Cardiac muscle cell (in vitro differentiated cells and primary cell): ENCODE measurements at regions not wholly inside any gene's neighbourhood (a gene's known extent, or its start where the extent isn't known, plus 50 kb on each side); places are given as distances from the start of the nearest gene placed in this dataset.

Experiments used
- DNase-seq, 2 donors: peaks; one replicate each; pipeline versions ENCODE4 v3.0.0 to v3.0.0-alpha.2; 2010 to 2017; ENCODE audit warnings: low read depth in 1 of 2, low spot score in 1 of 2
- H3K27ac ChIP-seq: fragments of 200-600 bp; sonication (generic); 2 replicates; pipeline ENCODE4 v1.5.1; 2016
- H3K27me3 ChIP-seq: fragments of 200-600 bp; sonication (generic); 2 replicates; pipeline ENCODE4 v1.6.0; 2016; ENCODE audit warnings: control low read depth
- H3K36me3 ChIP-seq: fragments of 200-600 bp; sonication (generic); 2 replicates; pipeline ENCODE4 v1.5.1; 2016; ENCODE audit warnings: control low read depth
- H3K4me1 ChIP-seq: fragments of 200-600 bp; sonication (generic); 2 replicates; pipeline ENCODE4 v1.8.1; 2017; ENCODE audit warnings: low read depth, mild to moderate bottlenecking, mixed run types
- H3K4me3 ChIP-seq: fragments of 200-600 bp; sonication (generic); 2 replicates; pipeline ENCODE4 v1.5.1; 2016; ENCODE audit warnings: mild to moderate bottlenecking
- H3K9me3 ChIP-seq: fragments of 200-600 bp; sonication (generic); 2 replicates; pipeline ENCODE4 v1.5.1; 2017; ENCODE audit warnings: low read depth, mild to moderate bottlenecking, control low read depth
- TF ChIP-seq, protein P1 (sequence below): IDR thresholded peaks from 2 replicates; pipeline ENCODE4 v1.5.1; 2012; ENCODE audit warnings: low read depth, mild to moderate bottlenecking, low read length

DNA sequence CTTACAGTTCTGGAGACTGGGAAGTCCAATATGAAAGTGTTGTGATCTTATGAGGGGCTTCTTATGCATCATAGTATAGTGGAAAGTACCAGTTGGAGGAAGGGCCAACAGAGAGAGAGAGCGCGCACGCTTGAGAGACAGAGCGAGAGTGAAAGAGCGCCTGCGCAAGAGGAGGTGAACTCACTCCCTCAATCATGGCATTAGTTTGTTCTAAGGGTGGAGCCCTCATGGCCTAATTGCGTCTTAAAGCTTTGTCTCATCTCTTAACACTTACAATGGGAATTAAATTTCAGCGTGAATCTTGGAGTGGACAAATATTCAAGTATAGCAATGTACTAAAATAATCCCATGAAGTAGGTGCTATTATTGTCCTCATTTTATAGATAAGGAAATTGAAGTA lies 303.2 kb downstream of the OSTF1 start:
- Histone ChIP-seq H3K4me3 (no peak overlapping the region), H3K4me1 (no peaks in the 10 kb centered on the region), H3K9me3 (no peaks in the 10 kb centered on the region), H3K27me3 (no peaks in the 10 kb centered on the region), H3K36me3 (no peaks in the 10 kb centered on the region), H3K27ac (no peak overlapping the region)
- TF ChIP-seq, protein P1, sequence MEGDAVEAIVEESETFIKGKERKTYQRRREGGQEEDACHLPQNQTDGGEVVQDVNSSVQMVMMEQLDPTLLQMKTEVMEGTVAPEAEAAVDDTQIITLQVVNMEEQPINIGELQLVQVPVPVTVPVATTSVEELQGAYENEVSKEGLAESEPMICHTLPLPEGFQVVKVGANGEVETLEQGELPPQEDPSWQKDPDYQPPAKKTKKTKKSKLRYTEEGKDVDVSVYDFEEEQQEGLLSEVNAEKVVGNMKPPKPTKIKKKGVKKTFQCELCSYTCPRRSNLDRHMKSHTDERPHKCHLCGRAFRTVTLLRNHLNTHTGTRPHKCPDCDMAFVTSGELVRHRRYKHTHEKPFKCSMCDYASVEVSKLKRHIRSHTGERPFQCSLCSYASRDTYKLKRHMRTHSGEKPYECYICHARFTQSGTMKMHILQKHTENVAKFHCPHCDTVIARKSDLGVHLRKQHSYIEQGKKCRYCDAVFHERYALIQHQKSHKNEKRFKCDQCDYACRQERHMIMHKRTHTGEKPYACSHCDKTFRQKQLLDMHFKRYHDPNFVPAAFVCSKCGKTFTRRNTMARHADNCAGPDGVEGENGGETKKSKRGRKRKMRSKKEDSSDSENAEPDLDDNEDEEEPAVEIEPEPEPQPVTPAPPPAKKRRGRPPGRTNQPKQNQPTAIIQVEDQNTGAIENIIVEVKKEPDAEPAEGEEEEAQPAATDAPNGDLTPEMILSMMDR, result no peak
- DNase-seq, result no peak

DNA sequence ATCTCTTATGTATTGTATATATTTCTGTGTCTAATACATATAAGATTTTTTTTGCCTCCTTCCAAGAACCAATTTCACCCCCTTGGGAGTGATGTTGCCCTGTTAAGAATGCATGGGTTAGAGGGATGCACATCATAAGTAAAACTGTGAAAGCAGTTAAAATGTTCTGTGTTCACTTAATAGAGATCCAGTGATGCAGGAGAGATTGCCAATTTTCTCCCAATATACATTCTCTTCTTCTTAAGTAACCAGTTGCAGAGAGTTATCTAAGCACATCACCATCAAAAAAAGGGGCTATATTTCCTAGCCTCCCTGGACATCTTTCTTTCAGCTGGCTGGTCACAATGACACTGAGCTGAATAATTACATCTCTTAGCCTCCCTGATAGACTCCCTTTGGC lies 307.0 kb downstream of the OSTF1 start:
- TF ChIP-seq, protein P1, result no peak

DNA sequence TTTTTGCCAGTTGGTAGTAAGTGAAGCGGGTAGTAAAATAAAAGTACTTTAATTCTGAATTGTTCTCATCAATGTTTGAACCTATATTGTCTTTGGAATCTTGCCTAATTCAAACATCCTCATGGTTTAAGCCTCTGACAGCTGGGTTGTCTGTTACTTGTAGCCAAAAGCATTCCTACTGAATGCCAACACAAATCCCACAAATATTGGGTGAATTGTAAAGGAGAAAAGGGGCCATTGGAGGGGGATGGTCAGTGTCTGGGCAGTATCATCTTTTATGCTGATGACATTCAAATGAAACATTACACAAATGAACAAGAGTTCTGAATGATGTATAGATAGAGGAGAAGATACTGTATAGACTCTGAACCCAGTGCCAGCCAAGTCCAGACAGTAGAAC lies 309.5 kb downstream of the OSTF1 start:
- Histone ChIP-seq H3K9me3 (no peaks in the 10 kb centered on the region), H3K27ac (no peak overlapping the region), H3K4me1 (no peaks in the 10 kb centered on the region), H3K4me3 (no peak overlapping the region), H3K36me3 (no peaks in the 10 kb centered on the region), H3K27me3 (no peaks in the 10 kb centered on the region)
- TF ChIP-seq, protein P1, result no peak
- no peak for DNase-seq

More for the DNA sequence above, 307.0 kb downstream of the OSTF1 start:
- no peaks in the 10 kb centered on the region for H3K4me1 ChIP-seq
- no peaks in the 10 kb centered on the region for H3K9me3 ChIP-seq
- H3K27ac ChIP-seq, result no peak overlapping the region
- H3K4me3 ChIP-seq, result no peak overlapping the region
- H3K27me3 ChIP-seq, result no peaks in the 10 kb centered on the region
- DNase-seq, result no peak
- H3K36me3 ChIP-seq, result no peaks in the 10 kb centered on the region

DNA sequence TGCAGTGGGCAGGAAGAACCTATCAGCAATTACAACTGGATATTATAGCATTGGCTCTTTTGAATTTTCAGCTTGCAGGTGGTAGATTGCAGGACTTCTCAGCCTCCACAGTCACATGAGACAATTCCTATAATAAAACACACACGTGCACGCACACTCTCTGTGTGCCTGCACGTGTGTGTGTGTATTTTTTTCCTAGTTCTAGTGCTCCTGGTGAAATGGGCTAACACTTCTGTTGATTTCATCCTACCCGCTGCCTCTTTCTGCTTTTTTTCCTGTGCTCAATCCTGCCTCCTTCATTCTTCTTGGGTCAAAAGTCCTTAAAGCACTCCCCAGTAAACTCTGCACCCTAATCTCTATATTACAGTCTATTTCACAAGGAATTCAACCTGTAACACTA lies 320.1 kb downstream of the OSTF1 start:
- H3K4me1 ChIP-seq, result no peaks in the 10 kb centered on the region
- no peak for DNase-seq
- no peak overlapping the region for H3K27ac ChIP-seq
- no peaks in the 10 kb centered on the region for H3K27me3 ChIP-seq
- no peaks in the 10 kb centered on the region for H3K36me3 ChIP-seq
- H3K4me3 ChIP-seq, result no peak overlapping the region
- H3K9me3 ChIP-seq, result no peaks in the 10 kb centered on the region
- TF ChIP-seq, protein P1, result no peak

DNA sequence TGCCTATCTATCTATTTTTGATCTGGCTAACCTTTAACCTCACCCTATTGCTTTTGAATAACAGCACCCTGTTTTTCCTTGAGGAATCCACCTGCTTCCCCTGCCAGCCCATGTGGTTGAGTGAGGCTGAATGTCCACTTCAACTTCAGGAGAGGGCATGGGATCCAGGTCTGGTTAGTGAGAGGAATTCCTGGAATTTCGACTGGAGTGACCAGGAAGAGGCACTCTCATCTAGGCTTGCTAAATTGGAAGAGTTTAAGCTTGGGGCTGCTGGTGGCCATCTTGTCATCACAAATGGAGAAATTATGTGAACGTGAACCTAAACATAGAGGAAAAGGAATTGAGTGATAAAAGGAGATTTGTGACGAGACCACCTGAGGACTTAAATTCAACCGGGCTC lies 322.1 kb downstream of the OSTF1 start:
- Histone ChIP-seq H3K27me3 (no peaks in the 10 kb centered on the region), H3K36me3 (no peaks in the 10 kb centered on the region), H3K27ac (no peak overlapping the region), H3K4me3 (no peak overlapping the region), H3K9me3 (no peaks in the 10 kb centered on the region), H3K4me1 (no peaks in the 10 kb centered on the region)
- DNase-seq, result no peak
- TF ChIP-seq, protein P1, result no peak
